DND-41 (cell line): ENCODE measurements at regions not wholly inside any gene's neighbourhood (a gene's known extent, or its start where the extent isn't known, plus 50 kb on each side); places are given as distances from the start of the nearest gene placed in this dataset.

Experiments used
- ATAC-seq: fragments of 200-7000 bp; cut with Tn5 transposase; 3 replicates; pipeline ENCODE4 v1.9.1; 2021; ENCODE audit warnings: low read depth; ENCODE audit not compliant: insufficient read depth
- DNase-seq: peaks from one replicate; pipeline ENCODE4 v3.0.0-alpha.2; 2020
- H2AFZ ChIP-seq: 2 replicates; pipeline ENCODE4 v1.6.0; 2012; ENCODE audit warnings: low read depth, low read length
- H3K27ac ChIP-seq: 2 replicates; pipeline ENCODE4 v1.5.1; 2012; ENCODE audit warnings: low read length, inconsistent platforms
- H3K27me3 ChIP-seq: fragments of 200-600 bp; sonication (generic); 2 replicates; pipeline ENCODE4 v1.6.0; 2012; ENCODE audit warnings: low read length, mild to moderate bottlenecking, inconsistent platforms; ENCODE audit not compliant: insufficient read depth, poor library complexity
- H3K36me3 ChIP-seq: 2 replicates; pipeline ENCODE4 v1.5.1; 2012; ENCODE audit warnings: low read length, inconsistent platforms; ENCODE audit not compliant: insufficient read depth
- H3K4me1 ChIP-seq: 2 replicates; pipeline ENCODE4 v1.5.1; 2012; ENCODE audit warnings: mild to moderate bottlenecking, low read length; ENCODE audit not compliant: insufficient read depth
- H3K4me2 ChIP-seq: 2 replicates; pipeline ENCODE4 v1.6.0; 2012; ENCODE audit warnings: mild to moderate bottlenecking, moderate library complexity, low read length, inconsistent platforms; ENCODE audit not compliant: insufficient read depth
- H3K4me3 ChIP-seq, 2 experiments: fragments of 200-600 bp in 1 of 2; shearing (Covaris generic) in 1 of 2; 2 replicates each; pipeline ENCODE4 v1.5.1; 2012 to 2016; ENCODE audit warnings: inconsistent platforms in 2 of 2, low read length in 2 of 2, mild to moderate bottlenecking in 2 of 2, low read depth in 1 of 2, moderate library complexity in 1 of 2
- H3K79me2 ChIP-seq: 2 replicates; pipeline ENCODE4 v1.6.0; 2012; ENCODE audit warnings: low read length, inconsistent platforms; ENCODE audit not compliant: insufficient read depth
- H3K9ac ChIP-seq: 2 replicates; pipeline ENCODE4 v1.6.0; 2012; ENCODE audit warnings: low read depth, mild to moderate bottlenecking, inconsistent platforms, low read length, moderate library complexity
- H3K9me3 ChIP-seq: 2 replicates; pipeline ENCODE4 v1.5.1; 2012; ENCODE audit warnings: low read length, moderate library complexity, mild to moderate bottlenecking, inconsistent platforms; ENCODE audit not compliant: insufficient read depth, severe bottlenecking
- H4K20me1 ChIP-seq: 2 replicates; pipeline ENCODE4 v1.6.0; 2012; ENCODE audit warnings: low read length; ENCODE audit not compliant: insufficient read depth
- EZH2 ChIP-seq: IDR thresholded peaks from 3 replicates; pipeline ENCODE4 v1.6.1; 2012; ENCODE audit warnings: borderline replicate concordance, low read depth, mild to moderate bottlenecking, moderate library complexity, low read length, inconsistent platforms; ENCODE audit not compliant: severe bottlenecking
- TF ChIP-seq, protein P1 (sequence below): IDR thresholded peaks from 2 replicates; pipeline ENCODE4 v1.5.1; 2012; ENCODE audit warnings: borderline replicate concordance, low read length, moderate library complexity, mild to moderate bottlenecking; ENCODE audit not compliant: poor library complexity, severe bottlenecking; ENCODE audit errors: extremely low read depth

- Histone ChIP-seq H3K36me3 (no peaks in the 10 kb centered on the region), H3K4me2 (no peak overlapping the region), H3K27ac (no peak overlapping the region), H3K27me3 (no peaks in the 10 kb centered on the region), H3K9ac (no peak overlapping the region), H3K9me3 (no peaks in the 10 kb centered on the region), H3K4me3 (no peak overlapping the region), H2AFZ (no peak overlapping the region), H3K79me2 (no peaks in the 10 kb centered on the region), H3K4me1 (no peaks in the 10 kb centered on the region), H4K20me1 (no peaks in the 10 kb centered on the region)
- no peak for TF ChIP-seq EZH2
- TF ChIP-seq, protein P1, sequence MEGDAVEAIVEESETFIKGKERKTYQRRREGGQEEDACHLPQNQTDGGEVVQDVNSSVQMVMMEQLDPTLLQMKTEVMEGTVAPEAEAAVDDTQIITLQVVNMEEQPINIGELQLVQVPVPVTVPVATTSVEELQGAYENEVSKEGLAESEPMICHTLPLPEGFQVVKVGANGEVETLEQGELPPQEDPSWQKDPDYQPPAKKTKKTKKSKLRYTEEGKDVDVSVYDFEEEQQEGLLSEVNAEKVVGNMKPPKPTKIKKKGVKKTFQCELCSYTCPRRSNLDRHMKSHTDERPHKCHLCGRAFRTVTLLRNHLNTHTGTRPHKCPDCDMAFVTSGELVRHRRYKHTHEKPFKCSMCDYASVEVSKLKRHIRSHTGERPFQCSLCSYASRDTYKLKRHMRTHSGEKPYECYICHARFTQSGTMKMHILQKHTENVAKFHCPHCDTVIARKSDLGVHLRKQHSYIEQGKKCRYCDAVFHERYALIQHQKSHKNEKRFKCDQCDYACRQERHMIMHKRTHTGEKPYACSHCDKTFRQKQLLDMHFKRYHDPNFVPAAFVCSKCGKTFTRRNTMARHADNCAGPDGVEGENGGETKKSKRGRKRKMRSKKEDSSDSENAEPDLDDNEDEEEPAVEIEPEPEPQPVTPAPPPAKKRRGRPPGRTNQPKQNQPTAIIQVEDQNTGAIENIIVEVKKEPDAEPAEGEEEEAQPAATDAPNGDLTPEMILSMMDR: no peak
- DNase-seq (no peak), ATAC-seq (no peak)
These were observed 342.6 kb upstream of the TMPO start for GRCh38 chr12:98172801-98173200.

DNA sequence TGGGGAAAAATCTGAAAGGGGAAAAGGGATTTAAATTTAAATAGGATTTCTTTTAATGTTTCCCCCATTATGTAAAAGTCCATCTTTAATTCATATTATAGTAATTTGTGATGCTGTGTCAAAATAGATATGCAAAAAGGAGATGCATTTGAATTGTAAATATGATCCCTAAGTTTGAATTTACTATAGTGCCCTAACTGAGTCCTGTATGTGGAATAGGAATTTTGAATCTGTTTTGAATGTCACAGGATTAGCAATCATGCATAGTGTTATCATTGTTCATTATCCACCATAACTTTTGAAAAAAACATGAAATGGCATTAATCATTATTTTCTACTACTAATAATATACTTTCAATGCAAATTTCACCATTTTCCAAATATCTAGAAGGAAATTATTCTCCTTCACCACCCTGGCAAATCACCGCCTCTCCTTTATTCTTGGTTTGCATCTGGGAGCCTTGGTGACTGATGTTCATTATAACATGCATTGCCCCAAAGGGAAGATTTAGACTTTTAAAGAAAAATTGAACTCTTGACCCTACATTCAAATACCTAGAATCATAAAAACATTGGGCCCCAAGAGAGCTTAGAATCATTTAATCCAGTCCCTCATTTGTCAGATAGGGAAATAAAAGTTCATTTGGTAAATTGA, 341.5 kb upstream of the TMPO start:
- Histone ChIP-seq H3K36me3 (no peaks in the 10 kb centered on the region), H3K27me3 (no peaks in the 10 kb centered on the region), H3K9ac (no peak overlapping the region), H2AFZ (no peak overlapping the region), H3K9me3 (no peaks in the 10 kb centered on the region), H3K4me2 (no peak overlapping the region), H3K4me3 (no peak overlapping the region), H3K79me2 (no peaks in the 10 kb centered on the region), H3K4me1 (no peaks in the 10 kb centered on the region), H4K20me1 (no peaks in the 10 kb centered on the region), H3K27ac (no peak overlapping the region)
- ATAC-seq (no peak), DNase-seq (no peak)
- TF ChIP-seq, protein P1: no peak

DNA sequence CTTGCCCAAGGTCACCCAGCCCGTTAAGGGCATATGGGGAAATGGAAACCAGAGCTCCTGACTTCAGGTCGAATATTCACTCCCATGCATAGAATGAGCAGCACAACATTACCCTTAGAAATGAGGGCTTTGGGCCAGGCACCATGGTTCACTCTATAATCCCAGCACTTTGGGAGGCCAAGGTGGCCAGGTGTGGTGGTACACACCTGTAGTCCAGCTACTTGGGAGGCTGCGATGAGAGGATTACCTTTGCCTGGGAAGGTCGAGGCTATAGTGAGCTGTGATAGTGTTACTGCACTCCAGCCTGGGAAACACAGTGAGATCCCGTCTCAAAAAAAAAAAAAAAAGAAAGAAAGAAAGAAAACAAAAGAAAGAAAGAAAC, 341.0 kb upstream of the TMPO start:
- no peak overlapping the region for H3K27ac ChIP-seq
- no peaks in the 10 kb centered on the region for H3K36me3 ChIP-seq
- DNase-seq: no peak
- no peaks in the 10 kb centered on the region for H3K4me1 ChIP-seq
- H3K4me3 ChIP-seq: no peak overlapping the region
- no peak for TF ChIP-seq EZH2
- TF ChIP-seq, protein P1: no peak
- H4K20me1 ChIP-seq: no peaks in the 10 kb centered on the region
- H3K9me3 ChIP-seq: no peaks in the 10 kb centered on the region
- no peak overlapping the region for H3K9ac ChIP-seq
- no peak overlapping the region for H3K4me2 ChIP-seq
- H2AFZ ChIP-seq: no peak overlapping the region
- no peaks in the 10 kb centered on the region for H3K79me2 ChIP-seq
- no peak for ATAC-seq
- H3K27me3 ChIP-seq: no peaks in the 10 kb centered on the region

DNA sequence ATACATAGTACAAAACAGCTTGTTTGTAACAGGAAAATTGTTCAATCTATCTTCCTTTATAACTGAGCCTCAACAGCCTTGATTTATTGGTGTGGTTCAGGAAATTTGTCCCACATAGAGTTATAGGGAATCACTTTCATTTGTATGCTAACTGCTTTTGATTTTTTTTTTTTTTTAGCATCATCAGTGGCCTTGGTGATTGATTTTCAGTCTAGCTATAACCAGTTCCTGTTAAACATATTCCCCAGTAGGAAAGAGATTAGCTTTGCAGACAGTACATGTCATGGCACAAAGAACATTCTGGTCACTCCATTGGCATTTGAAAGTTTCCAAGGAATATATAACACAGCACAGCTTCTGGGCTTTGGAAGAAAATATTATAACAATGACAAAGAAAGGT, 337.3 kb upstream of the TMPO start:
- Histone ChIP-seq H3K4me2 (no peak overlapping the region), H3K27me3 (no peaks in the 10 kb centered on the region), H3K36me3 (no peaks in the 10 kb centered on the region), H3K4me3 (no peak overlapping the region), H3K79me2 (no peaks in the 10 kb centered on the region), H3K9ac (no peak overlapping the region), H4K20me1 (no peaks in the 10 kb centered on the region), H2AFZ (no peak overlapping the region), H3K9me3 (no peaks in the 10 kb centered on the region), H3K27ac (no peak overlapping the region), H3K4me1 (no peaks in the 10 kb centered on the region)
- ATAC-seq (no peak), DNase-seq (no peak)
- TF ChIP-seq EZH2: no peak
- TF ChIP-seq, protein P1: no peak
